ENCODE measurements at regions not wholly inside any gene's neighbourhood (a gene's known extent, or its start where the extent isn't known, plus 50 kb on each side); places are given as distances from the start of the nearest gene placed in this dataset.
A peak's percentile ranks its signal among the peaks of the same experiment; 100 is the strongest.

DNA sequence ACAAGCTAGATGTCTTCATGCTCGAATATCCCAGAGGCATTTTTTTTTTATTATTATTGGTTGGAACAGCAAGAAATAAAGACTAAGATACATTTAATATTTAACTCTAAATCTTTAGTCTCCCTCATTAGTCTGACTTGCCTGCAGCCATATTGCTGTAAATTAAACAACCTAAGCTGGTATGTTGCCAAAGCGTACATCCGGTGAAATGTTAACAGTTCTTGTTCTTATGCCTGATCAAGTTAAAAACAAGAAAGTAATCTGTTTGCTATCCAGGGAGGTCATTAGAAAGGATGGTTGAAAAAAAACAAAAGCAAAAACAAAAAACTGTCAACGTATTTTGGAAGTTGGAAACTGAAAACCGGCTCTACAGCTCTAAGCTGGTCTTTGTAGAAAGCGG is 125.9 kb upstream of the NABP1 start:
- Histone ChIP-seq H4K20me1 (ENCODE audit: insufficient read depth, poor library complexity, severe bottlenecking) (no peaks in the 10 kb centered on the region), H2AFZ (no peak overlapping the region), H3K4me3 (no peak overlapping the region), H3K4me2 (peak overlapping the region; percentile 52), H3K36me3 (replicated peaks; ENCODE audit: insufficient read depth, low read depth) (no peaks in the 10 kb centered on the region), H3K27ac (no peak overlapping the region), H3K79me2 (no peaks in the 10 kb centered on the region), H3K9me2 (replicated peaks; ENCODE audit: insufficient read depth) (no peaks in the 10 kb centered on the region), H3K4me1 (ENCODE audit: insufficient read depth) (no peaks in the 10 kb centered on the region), H3K9me3 (ENCODE audit: low read depth) (no peaks in the 10 kb centered on the region), H3K27me3 (no peaks in the 10 kb centered on the region)
- no peak for DNase-seq (ENCODE audit: low spot score)
- 64% methylated on average over 6 of the region's 6 CpGs for WGBS (ENCODE audit: low lambda C conversion rate, missing lambda C conversion rate)
- no peak for TF ChIP-seq EZH2 (IDR thresholded peaks at IDR 0.05; ENCODE audit: borderline replicate concordance)
- TF ChIP-seq, protein P1, sequence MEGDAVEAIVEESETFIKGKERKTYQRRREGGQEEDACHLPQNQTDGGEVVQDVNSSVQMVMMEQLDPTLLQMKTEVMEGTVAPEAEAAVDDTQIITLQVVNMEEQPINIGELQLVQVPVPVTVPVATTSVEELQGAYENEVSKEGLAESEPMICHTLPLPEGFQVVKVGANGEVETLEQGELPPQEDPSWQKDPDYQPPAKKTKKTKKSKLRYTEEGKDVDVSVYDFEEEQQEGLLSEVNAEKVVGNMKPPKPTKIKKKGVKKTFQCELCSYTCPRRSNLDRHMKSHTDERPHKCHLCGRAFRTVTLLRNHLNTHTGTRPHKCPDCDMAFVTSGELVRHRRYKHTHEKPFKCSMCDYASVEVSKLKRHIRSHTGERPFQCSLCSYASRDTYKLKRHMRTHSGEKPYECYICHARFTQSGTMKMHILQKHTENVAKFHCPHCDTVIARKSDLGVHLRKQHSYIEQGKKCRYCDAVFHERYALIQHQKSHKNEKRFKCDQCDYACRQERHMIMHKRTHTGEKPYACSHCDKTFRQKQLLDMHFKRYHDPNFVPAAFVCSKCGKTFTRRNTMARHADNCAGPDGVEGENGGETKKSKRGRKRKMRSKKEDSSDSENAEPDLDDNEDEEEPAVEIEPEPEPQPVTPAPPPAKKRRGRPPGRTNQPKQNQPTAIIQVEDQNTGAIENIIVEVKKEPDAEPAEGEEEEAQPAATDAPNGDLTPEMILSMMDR (IDR thresholded peaks at IDR 0.05; ENCODE audit: poor library complexity), result no peak
- no peak for TF ChIP-seq EZH2phosphoT487 (IDR thresholded peaks at IDR 0.05; ENCODE audit: low read depth, severe bottlenecking, unreplicated experiment)

DNA sequence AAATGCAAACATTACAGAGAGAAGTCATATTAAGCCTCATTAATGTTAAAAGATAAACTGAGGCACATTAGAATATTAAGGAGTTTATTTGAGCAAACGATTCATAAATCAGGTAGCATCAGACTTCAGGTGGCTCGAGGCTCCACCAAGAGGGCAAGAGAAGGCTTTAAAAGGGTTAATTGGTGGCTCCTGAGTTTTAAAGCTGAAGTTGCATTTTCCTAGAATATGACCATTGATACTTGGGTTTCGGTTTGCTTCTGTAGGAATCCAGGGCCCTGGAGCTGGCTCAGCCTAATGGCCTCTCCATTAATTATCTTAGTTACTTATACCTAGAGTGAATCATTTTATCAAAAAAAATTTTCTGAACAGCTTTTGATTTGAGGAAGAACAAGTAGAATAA is 123.7 kb upstream of the NABP1 start:
- Histone ChIP-seq H3K36me3 (replicated peaks; ENCODE audit: insufficient read depth, low read depth) (no peaks in the 10 kb centered on the region), H3K4me3 (no peak overlapping the region), H4K20me1 (ENCODE audit: insufficient read depth, poor library complexity, severe bottlenecking) (no peaks in the 10 kb centered on the region), H3K27ac (no peak overlapping the region), H3K4me2 (no peak overlapping the region), H3K79me2 (no peaks in the 10 kb centered on the region), H2AFZ (no peak overlapping the region), H3K9me2 (replicated peaks; ENCODE audit: insufficient read depth) (no peaks in the 10 kb centered on the region), H3K4me1 (ENCODE audit: insufficient read depth) (no peaks in the 10 kb centered on the region), H3K9me3 (ENCODE audit: low read depth) (no peaks in the 10 kb centered on the region), H3K27me3 (no peaks in the 10 kb centered on the region)
- WGBS (ENCODE audit: low lambda C conversion rate, missing lambda C conversion rate), result 91% methylated on average over 3 of the region's 3 CpGs
- no peak for DNase-seq (ENCODE audit: low spot score)
- TF ChIP-seq EZH2phosphoT487 (IDR thresholded peaks at IDR 0.05; ENCODE audit: low read depth, severe bottlenecking, unreplicated experiment), result no peak
- TF ChIP-seq, protein P1 (IDR thresholded peaks at IDR 0.05; ENCODE audit: poor library complexity), result no peak
- no peak for TF ChIP-seq EZH2 (IDR thresholded peaks at IDR 0.05; ENCODE audit: borderline replicate concordance)

DNA sequence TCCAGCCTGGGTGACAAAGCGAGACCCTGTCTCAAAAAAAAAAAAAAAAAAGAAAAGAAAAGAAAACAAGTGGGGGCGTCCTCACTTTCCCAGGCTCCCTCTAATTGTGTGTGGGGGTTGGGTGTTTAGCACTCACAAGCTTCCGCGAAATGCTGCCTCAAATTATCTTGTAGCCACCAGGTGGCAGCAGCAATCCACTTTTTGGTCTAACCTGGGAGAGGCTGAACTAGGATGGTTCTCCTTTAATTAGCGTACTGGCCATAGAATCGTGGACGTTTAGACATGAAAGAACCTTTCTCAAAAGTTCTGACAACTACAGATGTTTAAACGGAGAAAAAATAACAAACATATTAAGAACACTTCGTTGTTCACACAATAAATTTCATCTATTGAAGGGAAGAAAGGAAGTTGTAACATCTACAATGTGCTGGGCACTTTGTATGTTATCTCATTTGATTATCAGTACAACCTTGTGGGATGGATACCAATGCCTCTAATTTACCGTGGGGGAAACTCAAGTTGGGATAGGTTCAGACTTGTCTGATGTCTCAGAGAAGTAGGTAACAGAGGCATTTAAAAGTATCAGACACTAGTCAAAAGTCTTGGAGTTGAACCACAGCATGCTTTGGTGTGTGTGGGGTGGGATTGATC is 122.7 kb upstream of the NABP1 start:
- Histone ChIP-seq H3K27me3 (no peaks in the 10 kb centered on the region), H3K27ac (no peak overlapping the region), H3K4me2 (peak overlapping the region; percentile 62), H3K4me3 (no peak overlapping the region), H3K36me3 (replicated peaks; ENCODE audit: insufficient read depth, low read depth) (no peaks in the 10 kb centered on the region), H3K9me2 (replicated peaks; ENCODE audit: insufficient read depth) (no peaks in the 10 kb centered on the region), H3K79me2 (no peaks in the 10 kb centered on the region), H2AFZ (no peak overlapping the region), H3K4me1 (ENCODE audit: insufficient read depth) (no peaks in the 10 kb centered on the region), H3K9me3 (ENCODE audit: low read depth) (no peaks in the 10 kb centered on the region), H4K20me1 (ENCODE audit: insufficient read depth, poor library complexity, severe bottlenecking) (no peaks in the 10 kb centered on the region)
- TF ChIP-seq EZH2phosphoT487 (IDR thresholded peaks at IDR 0.05; ENCODE audit: low read depth, severe bottlenecking, unreplicated experiment) (no peak), EZH2 (IDR thresholded peaks at IDR 0.05; ENCODE audit: borderline replicate concordance) (no peak)
- TF ChIP-seq, protein P1 (IDR thresholded peaks at IDR 0.05; ENCODE audit: poor library complexity), result peak; percentile 83
- DNase-seq (ENCODE audit: low spot score), result peak; percentile 88
- 2% methylated on average over 9 of the region's 10 CpGs for WGBS (ENCODE audit: low lambda C conversion rate, missing lambda C conversion rate)

Data from hepatocyte (in vitro differentiated cells).